H54 (cell line): ENCODE measurements at regions not wholly inside any gene's neighbourhood (a gene's known extent, or its start where the extent isn't known, plus 50 kb on each side); places are given as distances from the start of the nearest gene placed in this dataset.

Source experiments
- DNase-seq: peaks from one replicate; pipeline ENCODE4 v3.0.0; 2011; ENCODE audit warnings: low spot score, mixed read lengths; ENCODE audit not compliant: insufficient read length
- FAIRE-seq: peaks from 3 replicates; lab custom pipeline; 2011; peaks lifted over from hg19 to GRCh38; lab: Jason Lieb, UNC
- POLR2A ChIP-seq: IDR thresholded peaks from 2 replicates; pipeline ENCODE4 v1.6.1; 2011; ENCODE audit warnings: low read depth, mild to moderate bottlenecking, low read length

- no peak for DNase-seq
- FAIRE-seq, result no peak
- TF ChIP-seq POLR2A, result no peak
Observed at GRCh38 chr9:124179196-124180071, 78.3 kb upstream of the NEK6 start.

GRCh38 chr9:124180557-124180956, 77.2 kb upstream of the NEK6 start:
- FAIRE-seq, result no peak
- DNase-seq, result no peak
- TF ChIP-seq POLR2A, result no peak

- no peak for TF ChIP-seq POLR2A
- no peak for FAIRE-seq
- DNase-seq, result no peak
Observed at GRCh38 chr9:124182741-124183140, 75.0 kb upstream of the NEK6 start.

- FAIRE-seq (no peak), DNase-seq (no peak)
- TF ChIP-seq POLR2A, result no peak
Observed at GRCh38 chr9:124183772-124184171, 74.0 kb upstream of the NEK6 start.

- TF ChIP-seq POLR2A, result no peak
- no peak for DNase-seq
- no peak for FAIRE-seq
Observed at GRCh38 chr9:124185413-124185812, 72.3 kb upstream of the NEK6 start.

- FAIRE-seq (no peak), DNase-seq (no peak)
- no peak for TF ChIP-seq POLR2A
Observed at GRCh38 chr9:124187311-124187710, 70.4 kb upstream of the NEK6 start.

GRCh38 chr9:124188331-124189110, 69.2 kb upstream of the NEK6 start:
- no peak for TF ChIP-seq POLR2A
- FAIRE-seq, result no peak

GRCh38 chr9:124190761-124191160, 67.0 kb upstream of the NEK6 start:
- FAIRE-seq (no peak), DNase-seq (no peak)
- no peak for TF ChIP-seq POLR2A

More at GRCh38 chr9:124188331-124189110, 69.2 kb upstream of the NEK6 start:
- no peak for DNase-seq

- no peak for TF ChIP-seq POLR2A
- FAIRE-seq (no peak), DNase-seq (no peak)
Observed at GRCh38 chr9:124191691-124192395, 65.9 kb upstream of the NEK6 start.

- DNase-seq, result no peak
- FAIRE-seq, result no peak
- TF ChIP-seq POLR2A, result no peak
Observed at GRCh38 chr9:124196814-124197176, 61.0 kb upstream of the NEK6 start.

- FAIRE-seq, result no peak
- no peak for TF ChIP-seq POLR2A
- DNase-seq, result no peak
Observed at GRCh38 chr9:124197177-124198095, 60.3 kb upstream of the NEK6 start.

GRCh38 chr9:124198331-124198730, 59.4 kb upstream of the NEK6 start:
- TF ChIP-seq POLR2A, result no peak
- FAIRE-seq, result no peak
- no peak for DNase-seq

GRCh38 chr9:124198948-124199347, 58.8 kb upstream of the NEK6 start:
- no peak for TF ChIP-seq POLR2A
- DNase-seq, result no peak
- no peak for FAIRE-seq
